ENCODE measurements at regions not wholly inside any gene's neighbourhood (a gene's known extent, or its start where the extent isn't known, plus 50 kb on each side); places are given as distances from the start of the nearest gene placed in this dataset.

DNA sequence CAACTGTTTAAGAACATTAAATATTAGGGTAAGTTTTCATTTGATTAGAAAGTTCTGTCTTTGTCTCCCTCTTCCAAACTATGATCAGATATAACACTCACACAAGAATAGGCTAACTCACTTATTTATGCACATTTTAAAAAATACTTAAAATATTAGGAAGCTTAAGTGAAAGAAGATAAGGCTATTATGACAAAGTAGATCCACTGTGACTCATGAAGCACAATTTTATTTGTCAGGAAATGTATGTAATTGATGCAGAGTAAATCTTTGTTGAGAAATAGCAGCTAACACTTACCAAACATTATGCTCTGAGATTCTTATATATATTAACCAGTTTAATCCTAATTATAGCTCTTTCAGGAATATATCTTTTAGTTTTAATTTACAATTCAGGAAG, 560.6 kb downstream of the CSNK1G3 start:
- no peak for DNase-seq (ENCODE audit: low read depth, low spot score)

DNA sequence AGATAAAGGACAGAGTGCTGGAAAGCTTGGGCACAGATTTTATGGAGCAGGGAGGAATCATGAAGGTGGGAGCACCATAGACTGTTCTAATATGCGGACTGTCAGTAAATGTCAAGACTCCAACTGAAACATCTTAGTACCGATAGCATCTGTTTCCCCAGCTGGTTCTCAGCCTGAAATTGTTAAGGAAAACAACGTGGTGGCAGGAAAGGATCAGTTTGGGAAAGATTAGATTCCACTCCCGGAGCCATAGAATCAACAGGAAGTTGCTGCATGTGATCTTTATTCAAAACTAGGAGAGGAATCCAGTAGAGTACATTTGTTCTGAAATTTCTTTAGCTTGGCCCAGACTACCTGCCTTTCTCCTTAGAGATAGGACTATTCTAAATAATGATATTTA, 559.1 kb downstream of the CSNK1G3 start:
- DNase-seq (ENCODE audit: low read depth, low spot score) = no peak

DNA sequence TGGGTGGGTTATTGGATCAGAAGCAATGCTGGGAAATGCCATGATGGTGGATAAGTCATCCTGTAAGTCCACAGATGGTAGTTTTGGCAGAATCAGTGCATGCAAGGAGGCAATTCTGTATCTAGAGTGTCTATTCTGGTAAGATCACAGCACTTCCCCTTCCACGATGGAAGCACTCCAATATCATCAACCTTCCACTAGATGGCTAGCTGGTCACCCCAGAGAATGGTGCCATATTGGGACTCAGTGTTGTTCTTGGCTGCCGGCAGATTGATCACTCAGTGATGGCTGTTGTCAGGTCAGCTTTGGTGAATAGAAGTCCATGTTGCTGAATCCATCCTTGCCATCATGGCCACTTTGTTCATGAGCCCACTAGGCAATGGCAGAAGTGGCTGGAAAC, 553.5 kb downstream of the CSNK1G3 start:
- DNase-seq (ENCODE audit: low read depth, low spot score) = no peak

DNA sequence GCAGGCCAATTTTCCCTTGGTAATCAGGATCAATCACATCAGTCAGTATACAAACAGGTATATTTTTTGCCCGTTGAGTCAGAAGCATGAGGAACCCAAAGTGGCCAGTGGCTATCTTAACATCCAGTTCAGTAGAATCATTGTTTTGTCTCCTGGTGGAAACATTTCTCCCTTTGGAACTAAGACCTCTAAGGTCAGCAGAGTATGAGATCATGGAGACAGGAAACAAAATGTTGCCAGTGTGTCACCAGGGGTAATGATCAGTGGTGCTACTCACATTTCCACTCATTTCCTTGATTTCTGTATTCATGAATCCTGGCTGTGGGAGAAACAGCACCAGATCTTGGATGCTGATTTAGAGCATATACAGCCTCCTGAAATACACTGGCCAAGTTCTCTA, 553.0 kb downstream of the CSNK1G3 start:
- DNase-seq (ENCODE audit: low read depth, low spot score) = no peak

DNA sequence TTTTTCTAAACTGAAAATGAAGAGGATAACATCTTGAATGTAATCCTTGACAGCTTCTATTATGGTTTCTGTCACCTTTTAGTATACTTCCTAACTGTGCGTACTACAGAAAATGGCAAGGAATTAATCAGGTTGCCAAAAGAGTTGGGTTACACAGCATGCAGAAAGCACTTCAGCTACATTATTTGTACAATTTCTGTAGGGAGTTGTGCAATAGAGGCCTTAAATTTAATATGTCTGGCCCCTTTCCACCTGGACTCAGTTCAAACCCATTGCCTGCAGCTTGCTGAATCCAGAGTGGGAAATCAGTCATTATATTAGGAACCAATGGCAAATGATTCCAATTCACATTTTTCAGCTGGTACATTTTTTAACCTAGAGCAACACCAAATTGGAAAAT, 549.7 kb downstream of the CSNK1G3 start:
- DNase-seq (ENCODE audit: low read depth, low spot score) = no peak

DNA sequence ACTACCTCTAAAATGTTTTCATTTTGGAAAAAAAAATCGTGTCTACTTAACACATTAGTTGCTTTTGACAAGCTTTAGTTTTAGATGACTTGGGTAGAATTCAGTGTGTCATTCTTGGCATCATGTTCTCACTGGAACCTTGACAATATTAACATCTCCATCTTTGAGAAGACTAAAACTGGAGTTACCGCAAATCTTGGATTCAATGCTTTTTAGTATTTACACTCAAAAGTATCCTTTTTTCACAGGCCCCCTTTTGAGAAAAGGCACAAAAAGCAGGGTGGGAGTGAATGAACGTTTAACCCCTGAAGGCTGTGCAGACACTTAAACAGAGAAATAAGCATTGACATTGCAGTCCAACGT, 549.1 kb downstream of the CSNK1G3 start:
- DNase-seq (ENCODE audit: low read depth, low spot score) = no peak

DNA sequence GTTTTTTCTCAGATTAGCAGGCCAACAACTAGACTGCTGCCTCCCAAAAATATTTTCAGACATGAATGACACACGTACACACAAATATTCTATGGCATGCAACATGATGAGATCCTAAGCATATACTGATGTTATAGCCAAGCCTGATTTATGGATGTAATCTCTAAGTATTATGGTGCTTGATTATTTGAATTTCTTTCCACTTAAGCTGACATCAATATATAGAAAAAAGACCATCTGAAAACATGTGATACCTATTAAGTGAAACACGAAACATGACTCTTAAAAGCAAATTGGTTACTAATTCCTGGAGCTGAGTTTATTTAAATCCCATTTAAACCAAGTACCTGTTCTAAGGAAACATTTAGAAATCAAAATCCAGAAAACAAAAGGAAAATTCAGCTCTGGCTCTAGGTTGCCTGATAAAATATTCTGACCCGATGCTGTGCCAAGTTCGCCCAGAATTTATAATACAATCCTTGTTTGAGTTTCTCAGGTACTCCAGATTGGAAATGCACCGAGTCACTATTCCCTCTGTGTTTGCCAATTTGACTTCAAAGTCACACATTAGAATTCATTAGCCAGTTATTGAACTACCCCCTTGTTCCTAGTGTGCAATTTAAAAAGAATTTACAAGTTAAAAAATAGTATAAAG, 548.6 kb downstream of the CSNK1G3 start:
- no peak for DNase-seq (ENCODE audit: low read depth, low spot score)

DNA sequence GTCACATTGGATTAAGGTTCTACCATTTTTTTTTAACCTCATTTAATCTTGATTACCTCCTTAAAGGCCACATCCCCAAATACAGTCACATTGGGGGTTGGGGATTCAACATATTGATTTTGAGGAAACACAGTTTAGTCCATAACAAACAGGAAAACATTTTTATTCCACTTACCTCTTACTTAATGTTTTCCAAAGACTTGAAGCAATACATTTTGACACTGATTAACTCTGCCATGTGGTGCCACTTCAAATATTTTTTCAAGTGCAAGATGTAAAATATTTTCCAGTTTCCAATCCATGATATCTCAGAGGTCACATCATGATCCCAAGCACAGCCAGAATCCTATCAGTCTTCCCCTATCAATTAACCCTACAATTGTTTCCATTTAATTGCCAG, 548.0 kb downstream of the CSNK1G3 start:
- DNase-seq (ENCODE audit: low read depth, low spot score) = no peak

DNA sequence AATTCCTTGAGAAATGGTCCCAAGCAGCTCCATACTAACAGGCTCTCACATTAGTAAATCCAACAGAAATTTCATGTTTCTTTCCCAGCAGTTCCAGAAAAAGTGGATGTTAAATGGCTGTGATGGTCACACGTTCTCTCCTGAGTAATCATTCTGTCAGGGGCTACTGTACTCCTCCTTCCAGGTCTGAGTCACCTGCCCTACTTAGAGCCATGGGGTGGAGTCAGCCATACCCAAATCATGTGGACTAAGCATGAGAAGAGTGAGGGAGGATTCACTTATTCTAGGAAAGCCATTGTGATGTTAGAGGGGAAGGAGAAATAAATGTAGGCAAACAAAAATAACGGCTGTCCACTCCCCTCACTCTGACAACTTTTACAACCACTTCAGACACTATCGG, 547.2 kb downstream of the CSNK1G3 start:
- DNase-seq (ENCODE audit: low read depth, low spot score) = no peak

DNA sequence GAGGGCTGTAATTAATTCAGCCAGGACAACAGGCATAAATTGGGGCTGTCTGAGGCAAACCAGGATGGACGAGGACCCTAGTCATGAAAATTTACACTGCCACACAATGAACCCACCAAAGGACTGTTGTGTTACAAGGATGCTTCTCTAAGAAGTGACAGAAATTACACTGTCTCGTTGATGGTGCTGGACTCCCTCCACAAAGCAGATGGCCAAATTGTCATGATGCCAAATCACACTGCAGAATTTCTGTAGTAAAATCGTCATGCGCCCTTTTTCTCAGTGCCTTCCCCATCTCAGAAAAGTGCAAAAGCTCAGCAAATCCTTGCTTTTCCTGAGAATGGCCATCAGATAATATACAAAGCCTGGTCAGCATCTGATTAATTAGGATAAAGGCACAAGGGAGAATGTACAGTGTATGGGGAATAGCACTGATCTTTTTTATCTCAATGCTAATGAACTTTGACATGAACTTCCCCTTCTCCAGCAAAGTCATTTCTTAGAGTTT, 545.8 kb downstream of the CSNK1G3 start:
- DNase-seq (ENCODE audit: low read depth, low spot score) = no peak

DNA sequence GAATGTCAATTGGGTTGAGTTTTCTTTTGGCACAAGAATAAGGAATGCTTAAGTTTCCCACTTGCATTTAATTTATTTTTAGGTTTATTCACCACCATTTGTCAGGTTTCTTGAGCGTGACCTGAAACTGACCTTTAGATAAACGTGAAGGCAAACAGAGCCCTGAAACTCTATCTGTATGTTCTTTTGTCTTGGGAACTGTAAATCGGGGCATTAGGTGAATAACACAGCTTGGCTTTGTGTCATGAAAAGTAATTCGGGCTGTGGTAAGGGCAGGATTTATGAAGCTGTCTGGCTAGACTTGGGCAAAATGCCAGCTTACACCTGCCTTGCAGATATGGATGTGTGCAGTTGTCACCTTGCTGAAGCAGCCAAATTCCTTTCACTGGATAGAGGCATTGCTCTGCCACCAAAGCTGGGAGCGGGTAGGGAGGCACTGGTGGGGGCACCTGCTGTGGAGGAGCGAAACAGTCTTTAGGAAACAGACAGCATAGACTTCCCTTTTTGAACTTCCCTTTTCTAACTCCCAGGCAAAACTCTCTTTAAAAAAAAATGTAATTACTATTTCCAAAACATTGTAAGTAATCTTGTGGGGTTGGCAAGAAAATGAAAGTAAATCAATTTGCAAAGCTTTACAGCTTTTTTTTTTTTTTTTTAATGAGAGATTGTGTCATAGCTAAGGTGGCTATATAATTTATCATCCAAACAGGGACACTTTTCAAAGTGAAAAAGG, 545.2 kb downstream of the CSNK1G3 start:
- no peak for DNase-seq (ENCODE audit: low read depth, low spot score)

DNA sequence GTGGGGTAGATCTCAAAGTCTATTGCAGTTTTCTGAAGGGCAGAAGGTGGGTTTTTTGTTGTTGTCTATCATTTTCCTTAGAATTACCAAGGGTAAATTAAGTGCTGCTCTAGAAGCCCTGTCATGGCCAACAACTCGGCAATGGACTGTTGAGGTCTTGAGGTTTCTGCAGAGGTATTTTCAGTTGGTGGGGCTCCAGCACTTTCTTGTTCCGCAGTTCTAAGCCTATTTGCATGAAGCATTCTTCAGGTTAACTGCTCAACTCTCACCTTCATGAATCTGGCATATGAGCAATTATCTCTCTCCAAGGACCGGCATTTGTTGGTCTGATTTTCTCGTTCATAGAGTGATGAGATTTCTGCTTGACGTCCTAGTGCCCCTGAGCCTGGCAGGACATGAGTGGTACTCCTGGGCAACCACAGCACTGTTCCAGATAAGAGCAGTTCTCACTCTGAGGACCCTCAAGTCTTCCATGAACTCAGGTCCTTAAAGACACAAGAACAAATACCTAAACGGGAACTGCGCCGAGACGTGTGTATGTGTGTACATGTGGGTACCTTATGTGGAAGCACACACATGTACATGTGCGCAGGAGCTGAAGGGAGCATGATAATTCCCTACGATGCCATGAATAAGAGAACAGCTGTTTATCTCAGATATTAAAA, 544.5 kb downstream of the CSNK1G3 start:
- no peak for DNase-seq (ENCODE audit: low read depth, low spot score)

DNA sequence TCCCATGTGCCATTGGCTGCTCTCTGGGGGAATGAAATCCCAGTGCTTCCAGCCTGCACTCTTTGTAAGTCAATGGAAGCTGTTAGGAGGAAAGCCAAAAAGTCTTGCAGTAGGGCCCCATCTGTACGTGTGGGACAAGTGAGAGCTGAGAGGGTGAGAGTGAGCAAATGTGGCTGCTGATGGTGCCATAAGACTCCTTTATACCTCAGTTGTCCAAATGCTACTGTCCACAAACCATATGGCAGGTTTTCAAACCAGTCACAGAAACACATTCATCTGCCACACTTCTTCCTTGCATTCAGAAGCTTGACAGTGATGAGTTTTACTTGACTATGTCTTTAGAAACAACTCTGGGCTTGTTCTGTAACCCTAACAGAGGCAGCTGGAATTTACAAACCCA, 543.8 kb downstream of the CSNK1G3 start:
- DNase-seq (ENCODE audit: low read depth, low spot score) = no peak

DNA sequence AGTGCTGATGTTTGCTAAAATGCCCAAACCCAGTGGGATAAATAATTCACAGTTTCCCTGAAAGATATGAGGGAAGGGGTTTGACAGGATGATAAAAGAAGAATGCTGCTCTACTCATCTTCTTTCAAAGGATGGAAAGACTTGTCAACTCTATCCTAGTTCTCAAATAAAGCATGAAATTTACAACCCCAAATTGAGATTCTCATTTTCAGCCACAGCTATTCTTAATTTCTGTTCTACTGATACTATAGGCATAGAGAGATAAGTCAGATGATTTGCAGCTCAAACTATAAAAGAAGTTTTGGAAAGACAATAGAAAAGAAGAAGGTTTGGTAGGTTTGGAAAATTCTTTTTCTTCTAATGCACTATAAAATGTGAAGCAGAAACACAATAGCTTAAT, 542.6 kb downstream of the CSNK1G3 start:
- DNase-seq (ENCODE audit: low read depth, low spot score) = no peak

DNA sequence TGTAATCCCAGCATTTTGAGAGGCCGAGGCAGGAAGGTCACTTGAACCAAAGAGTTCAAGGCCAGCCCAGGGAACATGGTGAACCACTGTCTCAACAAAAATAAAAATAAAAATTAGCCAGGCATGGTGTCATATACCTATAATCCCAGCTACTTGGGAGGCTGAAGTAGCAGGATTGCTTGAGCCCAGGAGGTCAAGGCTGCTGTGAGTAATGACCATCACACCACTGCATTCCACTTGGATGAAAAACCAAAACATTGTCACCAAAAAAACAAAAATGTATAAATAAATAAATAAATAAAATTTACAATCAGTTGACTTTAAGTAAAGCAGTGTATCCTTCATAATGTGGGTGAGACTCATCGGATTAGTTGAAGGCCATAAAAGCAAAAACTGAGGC, 541.4 kb downstream of the CSNK1G3 start:
- DNase-seq (ENCODE audit: low read depth, low spot score) = no peak

DNA sequence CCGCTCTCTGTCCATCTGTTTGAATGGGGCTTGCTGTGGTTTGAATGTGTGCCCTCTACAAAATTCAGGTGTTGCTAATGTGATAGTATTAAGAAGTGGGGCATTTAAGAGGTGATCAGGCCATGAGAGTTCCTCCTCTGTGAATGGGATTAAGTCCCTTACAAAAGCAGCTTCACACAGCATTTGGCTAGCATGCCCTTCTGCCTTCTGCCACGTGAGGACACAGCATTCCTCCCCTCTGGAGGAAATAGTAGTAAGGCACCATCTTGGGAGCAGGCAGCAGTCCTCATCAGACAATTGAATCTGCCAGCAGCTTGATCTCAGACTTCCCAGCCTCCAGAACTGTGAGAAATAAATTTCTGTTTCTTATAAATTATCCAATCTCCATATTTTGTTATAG, 540.2 kb downstream of the CSNK1G3 start:
- no peak for DNase-seq (ENCODE audit: low read depth, low spot score)

DNA sequence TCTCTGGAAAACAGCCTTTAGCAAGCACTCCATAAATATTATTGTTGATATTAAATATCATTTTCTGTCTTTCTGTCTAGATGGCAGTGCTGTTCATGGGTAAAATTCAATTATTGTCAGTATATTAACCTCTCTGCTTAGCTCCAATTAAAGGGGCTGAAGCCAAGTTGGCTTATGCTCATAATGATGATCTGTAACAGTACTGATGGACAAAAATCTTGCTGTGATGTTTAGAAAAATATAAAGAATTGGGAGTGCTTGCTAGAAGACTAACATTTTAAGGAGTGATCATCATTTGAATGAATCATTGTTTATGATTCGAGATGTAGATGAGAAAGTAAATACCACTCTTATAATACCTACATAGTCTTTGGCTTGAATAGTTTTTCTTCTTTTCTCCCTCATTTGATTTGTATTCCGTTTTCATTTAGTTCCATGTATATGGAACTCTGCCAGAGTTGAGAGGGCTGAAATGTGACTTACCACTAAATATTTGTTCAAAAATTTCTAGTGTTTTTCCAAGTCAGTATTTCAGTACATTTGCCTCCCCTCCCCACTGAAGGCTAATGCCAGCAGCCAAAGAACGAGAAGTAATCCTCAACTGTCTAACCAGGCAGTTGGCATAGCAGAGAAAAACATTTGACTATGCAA, 538.3 kb downstream of the CSNK1G3 start:
- no peak for DNase-seq (ENCODE audit: low read depth, low spot score)

DNA sequence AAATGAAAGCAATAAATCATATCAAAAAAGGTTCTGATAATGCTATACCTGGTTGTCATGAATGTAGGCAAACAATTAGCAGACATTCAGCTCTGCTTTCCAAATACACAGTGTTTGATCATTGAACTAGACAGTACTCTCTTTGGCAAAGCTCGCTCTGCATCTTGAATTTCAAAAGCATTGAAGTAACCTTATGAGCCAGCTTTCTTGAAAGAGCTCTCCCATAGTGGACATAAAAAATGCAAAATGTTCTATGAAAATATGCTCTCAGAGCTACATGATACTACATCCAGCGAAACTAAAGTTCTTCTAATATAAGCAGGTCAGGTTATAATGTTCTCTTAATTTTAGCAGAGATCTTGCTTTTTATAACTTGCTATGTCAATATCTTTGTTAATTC, 533.4 kb downstream of the CSNK1G3 start:
- DNase-seq (ENCODE audit: low read depth, low spot score) = no peak

DNA sequence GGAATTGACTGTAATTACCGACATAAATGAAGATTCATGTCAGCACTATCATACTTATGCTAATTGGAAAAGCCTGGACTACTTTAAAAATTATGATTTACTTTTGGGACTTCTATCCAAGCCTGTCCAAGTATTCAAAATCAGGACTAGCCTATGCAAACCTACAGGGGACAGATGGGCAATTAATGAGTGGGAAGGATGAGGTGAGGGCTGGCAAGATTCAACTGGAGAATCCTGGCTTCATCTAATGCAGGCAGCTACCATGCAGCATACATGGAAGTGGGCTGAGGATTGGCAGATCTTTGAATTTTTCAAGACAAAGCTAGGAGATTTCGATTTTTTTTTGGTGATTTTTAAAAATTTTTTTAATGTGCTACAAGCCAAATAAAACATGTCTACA, 532.6 kb downstream of the CSNK1G3 start:
- DNase-seq (ENCODE audit: low read depth, low spot score) = no peak

DNA sequence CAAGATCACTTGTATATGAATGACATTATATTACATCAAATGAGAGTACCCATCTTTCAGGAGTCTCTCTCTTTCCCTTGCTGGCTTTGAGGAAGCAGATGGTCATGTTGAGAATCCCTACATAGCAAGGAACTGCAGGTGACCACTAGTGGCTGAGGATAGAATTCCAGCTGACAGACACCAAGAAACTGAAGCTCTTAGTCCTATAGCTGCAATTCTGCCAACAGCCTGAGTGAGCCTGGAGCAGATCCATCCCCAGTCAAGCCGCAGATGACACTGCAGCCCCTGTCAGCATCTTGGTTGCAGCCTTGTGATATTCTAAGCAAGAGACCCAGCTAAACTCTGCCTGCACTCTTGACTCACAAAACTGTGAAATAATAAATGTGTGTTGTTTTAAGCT, 531.5 kb downstream of the CSNK1G3 start:
- no peak for DNase-seq (ENCODE audit: low read depth, low spot score)

DNA sequence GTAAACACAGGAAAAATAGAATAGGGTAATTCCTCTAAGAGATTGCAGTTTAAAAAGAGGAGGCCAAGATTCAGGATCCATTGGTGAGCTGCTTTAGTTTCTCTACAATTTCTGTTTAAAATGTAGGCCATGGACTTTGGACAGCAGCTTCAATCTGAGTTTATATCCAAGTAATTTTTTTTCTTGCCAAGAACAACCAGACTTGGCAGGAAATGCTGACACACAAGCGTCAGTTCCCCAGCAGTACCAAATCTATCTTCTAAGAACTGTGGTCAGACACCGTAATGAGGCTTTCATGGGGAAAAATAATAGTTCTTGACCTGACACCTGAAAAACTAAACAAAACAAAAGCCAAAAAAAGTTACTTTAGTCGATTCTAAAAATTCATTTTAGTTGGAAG, 528.8 kb downstream of the CSNK1G3 start:
- DNase-seq (ENCODE audit: low read depth, low spot score) = no peak

DNA sequence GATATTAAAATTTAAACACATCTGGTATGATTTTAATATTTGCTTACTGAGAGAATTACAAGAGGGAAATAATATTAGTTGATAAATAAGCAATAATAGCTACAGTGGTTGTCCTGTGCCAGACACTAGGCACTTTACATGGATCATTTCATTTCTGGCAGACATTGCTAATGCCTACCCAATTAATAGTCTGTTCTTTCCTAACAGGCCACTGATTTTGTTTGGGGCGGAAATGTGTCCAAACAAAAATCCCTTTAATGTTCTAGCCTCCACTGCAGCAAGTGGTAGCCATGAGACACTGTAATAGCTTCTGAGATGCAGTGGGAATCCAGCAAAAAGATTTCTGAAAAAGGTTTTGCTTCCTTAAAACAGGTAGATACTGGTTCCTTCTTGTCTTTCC, 527.4 kb downstream of the CSNK1G3 start:
- no peak for DNase-seq (ENCODE audit: low read depth, low spot score)

DNA sequence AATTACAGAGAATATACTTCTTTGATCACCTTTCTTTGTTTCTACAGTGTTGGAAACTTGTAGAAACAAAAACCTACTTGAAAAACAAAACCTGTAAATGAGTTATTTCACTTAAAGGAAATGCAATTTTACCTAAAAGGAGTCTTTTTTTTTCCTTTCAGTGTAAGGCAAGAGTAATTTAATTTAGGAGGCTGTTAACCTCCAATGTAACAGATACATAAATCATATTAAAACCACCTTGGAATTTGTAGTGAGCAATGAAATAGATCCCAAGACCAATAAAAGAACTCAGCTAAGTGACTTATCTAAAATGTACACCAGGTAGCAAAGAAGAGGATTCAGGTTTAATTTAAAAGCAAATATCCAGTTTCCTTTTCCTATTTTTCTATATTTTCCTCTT, 524.8 kb downstream of the CSNK1G3 start:
- DNase-seq (ENCODE audit: low read depth, low spot score) = no peak
